GM12873 (cell line): ENCODE measurements at regions not wholly inside any gene's neighbourhood (a gene's known extent, or its start where the extent isn't known, plus 50 kb on each side); places are given as distances from the start of the nearest gene placed in this dataset.

Experiments
- TF ChIP-seq, protein P1 (sequence below): IDR thresholded peaks from 2 replicates; pipeline ENCODE4 v1.5.1; 2012; ENCODE audit warnings: low read depth, mild to moderate bottlenecking, moderate library complexity, low read length, control low read depth; ENCODE audit not compliant: insufficient read depth; ENCODE audit errors: missing control alignments

DNA sequence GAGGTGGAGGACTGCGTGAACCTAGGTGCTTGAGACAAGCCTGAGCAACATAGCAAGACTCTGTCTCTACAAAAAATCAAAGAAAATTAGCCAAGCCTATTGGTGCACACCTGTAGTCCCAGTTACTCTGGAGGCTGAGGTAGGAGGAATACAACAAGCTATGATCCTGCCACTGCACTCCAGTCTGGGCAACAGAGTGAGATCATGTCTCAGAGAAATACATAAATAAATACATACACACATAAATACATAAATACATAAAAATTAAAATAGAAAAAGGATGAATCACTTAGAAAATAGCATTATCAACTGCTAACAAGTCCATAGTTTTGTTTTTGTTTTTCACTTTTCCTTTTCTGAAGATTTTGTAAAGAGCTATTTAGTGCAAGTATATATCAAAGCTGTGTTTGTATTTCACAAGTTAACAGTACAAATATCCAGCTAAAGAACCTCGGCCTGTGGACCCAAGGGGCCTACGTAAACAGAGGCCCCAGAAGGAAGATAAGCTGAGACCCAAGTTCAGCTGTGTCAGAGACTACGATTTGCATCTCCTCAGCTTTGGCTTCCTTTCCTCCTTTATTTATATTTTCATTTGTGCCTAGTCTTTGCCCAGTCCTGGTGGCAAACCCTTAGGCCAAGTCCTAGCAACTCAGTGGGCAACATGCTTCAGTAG, 67.1 kb upstream of the ROBO2 start:
- TF ChIP-seq, protein P1, sequence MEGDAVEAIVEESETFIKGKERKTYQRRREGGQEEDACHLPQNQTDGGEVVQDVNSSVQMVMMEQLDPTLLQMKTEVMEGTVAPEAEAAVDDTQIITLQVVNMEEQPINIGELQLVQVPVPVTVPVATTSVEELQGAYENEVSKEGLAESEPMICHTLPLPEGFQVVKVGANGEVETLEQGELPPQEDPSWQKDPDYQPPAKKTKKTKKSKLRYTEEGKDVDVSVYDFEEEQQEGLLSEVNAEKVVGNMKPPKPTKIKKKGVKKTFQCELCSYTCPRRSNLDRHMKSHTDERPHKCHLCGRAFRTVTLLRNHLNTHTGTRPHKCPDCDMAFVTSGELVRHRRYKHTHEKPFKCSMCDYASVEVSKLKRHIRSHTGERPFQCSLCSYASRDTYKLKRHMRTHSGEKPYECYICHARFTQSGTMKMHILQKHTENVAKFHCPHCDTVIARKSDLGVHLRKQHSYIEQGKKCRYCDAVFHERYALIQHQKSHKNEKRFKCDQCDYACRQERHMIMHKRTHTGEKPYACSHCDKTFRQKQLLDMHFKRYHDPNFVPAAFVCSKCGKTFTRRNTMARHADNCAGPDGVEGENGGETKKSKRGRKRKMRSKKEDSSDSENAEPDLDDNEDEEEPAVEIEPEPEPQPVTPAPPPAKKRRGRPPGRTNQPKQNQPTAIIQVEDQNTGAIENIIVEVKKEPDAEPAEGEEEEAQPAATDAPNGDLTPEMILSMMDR = no peak

DNA sequence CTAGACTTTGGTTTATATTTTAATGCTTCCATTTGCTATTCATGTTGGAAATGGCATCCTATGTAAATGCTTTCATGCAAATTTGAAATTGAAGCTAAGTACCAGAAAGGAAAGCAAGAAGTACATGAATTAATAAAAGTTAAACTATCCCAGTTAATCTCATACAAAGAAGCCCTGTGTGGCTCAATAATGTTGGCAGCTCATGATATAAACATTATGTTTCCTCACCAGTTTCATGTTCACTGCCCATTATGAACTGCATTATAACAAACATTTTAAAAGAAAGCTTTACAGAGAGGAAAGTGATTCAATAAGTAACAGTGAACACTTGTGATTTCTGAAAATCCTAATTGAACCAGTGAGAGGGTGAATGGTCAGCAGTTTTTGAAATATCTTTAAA, 62.9 kb upstream of the ROBO2 start:
- TF ChIP-seq, protein P1 = no peak

- TF ChIP-seq, protein P1 = no peak
Measured at GRCh38 chr3:76985645-76986044, 54.3 kb upstream of the ROBO2 start.

DNA sequence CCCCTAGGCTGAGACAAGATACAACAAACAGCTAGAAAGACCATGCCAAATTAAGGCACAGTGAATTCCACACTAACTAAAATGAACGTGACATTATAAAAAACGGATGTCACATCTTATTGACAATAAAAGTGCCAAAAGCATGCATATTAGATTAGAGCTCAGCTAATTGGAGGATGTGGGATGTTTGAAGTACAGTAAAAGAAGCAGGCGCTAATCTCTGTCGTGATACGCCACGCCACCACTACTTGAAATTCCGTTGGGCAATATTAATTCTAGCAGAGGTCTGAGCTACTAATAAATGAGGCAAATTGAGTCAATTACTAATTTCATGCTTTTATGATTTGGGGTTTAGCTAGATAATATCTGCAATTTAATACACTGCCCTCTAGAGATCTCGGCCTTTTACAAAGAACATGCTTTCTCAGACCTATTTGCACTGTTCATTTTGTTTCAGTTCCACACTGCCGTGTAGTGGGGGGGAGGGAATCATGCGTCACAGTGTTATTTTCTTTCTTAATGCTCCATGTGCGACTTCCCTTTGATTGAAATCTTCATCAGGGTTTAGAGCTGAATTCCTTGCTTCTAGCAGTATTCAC, 52.9 kb upstream of the ROBO2 start:
- TF ChIP-seq, protein P1 = no peak
